ENCODE measurements at regions not wholly inside any gene's neighbourhood (a gene's known extent, or its start where the extent isn't known, plus 50 kb on each side); places are given as distances from the start of the nearest gene placed in this dataset.

DNA sequence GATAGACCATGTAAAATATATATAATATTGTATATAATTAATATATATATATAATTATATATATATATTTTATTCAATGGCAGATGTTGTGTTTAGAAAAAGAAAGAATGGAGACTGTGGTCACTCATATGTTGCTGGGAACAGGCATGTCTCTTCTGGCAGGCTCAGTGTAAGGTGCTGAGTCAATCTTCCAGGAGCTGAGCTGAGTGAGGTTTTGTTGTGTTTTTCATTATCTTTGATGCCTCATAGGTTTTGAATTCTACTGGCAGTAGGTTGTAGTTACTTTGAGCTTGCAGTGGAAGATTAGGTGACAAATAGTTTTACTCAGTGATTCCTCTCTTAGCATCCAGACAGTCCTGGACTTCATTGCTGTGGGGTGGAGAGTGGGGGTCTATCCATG is 561.3 kb downstream of the IRX1 start:
- no peak for DNase-seq
- intact Hi-C loops (cut with DNase I), result no loop called here
- Histone ChIP-seq H3K9me3 (no peaks in the 10 kb centered on the region), H3K4me1 (no peaks in the 10 kb centered on the region), H3K27me3 (no peaks in the 10 kb centered on the region), H3K27ac (no peak overlapping the region), H3K4me3 (replicated peaks in 1 of 3) (no peak overlapping the region), H3K36me3 (no peaks in the 10 kb centered on the region)
- TF ChIP-seq CTCF (IDR thresholded peaks at IDR 0.05) (no peak), POLR2A (IDR thresholded peaks at IDR 0.05) (no peak)

GRCh38 chr5:4158750-4159447 is 563.3 kb downstream of the IRX1 start:
- no peak for TF ChIP-seq CTCF (IDR thresholded peaks at IDR 0.05)
- no peak for TF ChIP-seq POLR2A (IDR thresholded peaks at IDR 0.05)
- intact Hi-C loops (cut with DNase I), result no loop called here
- Histone ChIP-seq H3K4me3 (replicated peaks in 1 of 3) (no peak overlapping the region), H3K9me3 (no peaks in the 10 kb centered on the region), H3K4me1 (no peaks in the 10 kb centered on the region), H3K27me3 (no peaks in the 10 kb centered on the region), H3K36me3 (no peaks in the 10 kb centered on the region), H3K27ac (no peak overlapping the region)
- WGBS, 2 donors, result 70 to 77% methylated on average over 3 of the region's 3 CpGs
- DNase-seq, result no peak

- Histone ChIP-seq H3K4me3 (replicated peaks in 1 of 3) (no peak overlapping the region), H3K27me3 (no peaks in the 10 kb centered on the region), H3K36me3 (no peaks in the 10 kb centered on the region), H3K9me3 (no peaks in the 10 kb centered on the region), H3K4me1 (no peaks in the 10 kb centered on the region), H3K27ac (no peak overlapping the region)
- intact Hi-C loops (cut with DNase I), result no loop called here
- 87 to 91% methylated on average over 5 of the region's 5 CpGs for WGBS, 2 donors
- no peak for DNase-seq
- no peak for TF ChIP-seq CTCF (IDR thresholded peaks at IDR 0.05)
- no peak for TF ChIP-seq POLR2A (IDR thresholded peaks at IDR 0.05)
These were observed 564.0 kb downstream of the IRX1 start for GRCh38 chr5:4159681-4160080.

DNA sequence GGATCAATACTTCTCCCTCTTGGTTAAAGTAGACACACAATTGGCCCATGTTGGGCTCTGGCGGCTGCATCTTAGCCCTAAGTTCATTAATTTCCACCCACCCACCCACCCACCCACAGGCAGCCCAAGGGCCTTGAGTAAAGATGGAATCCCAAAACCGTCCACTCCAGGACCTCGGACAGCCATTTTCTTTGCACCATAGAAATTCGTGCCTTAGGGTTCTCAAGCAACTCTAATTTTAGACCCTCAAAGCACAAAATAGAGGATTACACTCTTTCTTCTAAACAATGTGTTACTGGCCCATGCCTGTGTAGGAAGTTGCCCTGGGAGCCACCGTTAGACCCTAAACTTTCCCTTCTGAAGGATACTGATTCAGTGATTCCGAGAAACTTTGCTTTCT is 568.5 kb downstream of the IRX1 start:
- H3K4me3 ChIP-seq (replicated peaks in 1 of 3), result no peak overlapping the region
- no peaks in the 10 kb centered on the region for H3K9me3 ChIP-seq

More for the DNA sequence above, 568.5 kb downstream of the IRX1 start:
- TF ChIP-seq POLR2A (IDR thresholded peaks at IDR 0.05) (no peak), CTCF (IDR thresholded peaks at IDR 0.05) (no peak)
- Histone ChIP-seq H3K4me1 (no peaks in the 10 kb centered on the region), H3K27ac (no peak overlapping the region), H3K36me3 (no peaks in the 10 kb centered on the region), H3K27me3 (no peaks in the 10 kb centered on the region)
- no peak for DNase-seq
- WGBS, 2 donors, result 78 to 88% methylated on average over 6 of the region's 6 CpGs
- intact Hi-C loops (cut with DNase I), result no loop called here

All from thyroid gland (tissue), 4 donors.